ENCODE measurements at regions not wholly inside any gene's neighbourhood (a gene's known extent, or its start where the extent isn't known, plus 50 kb on each side); places are given as distances from the start of the nearest gene placed in this dataset.

DNA sequence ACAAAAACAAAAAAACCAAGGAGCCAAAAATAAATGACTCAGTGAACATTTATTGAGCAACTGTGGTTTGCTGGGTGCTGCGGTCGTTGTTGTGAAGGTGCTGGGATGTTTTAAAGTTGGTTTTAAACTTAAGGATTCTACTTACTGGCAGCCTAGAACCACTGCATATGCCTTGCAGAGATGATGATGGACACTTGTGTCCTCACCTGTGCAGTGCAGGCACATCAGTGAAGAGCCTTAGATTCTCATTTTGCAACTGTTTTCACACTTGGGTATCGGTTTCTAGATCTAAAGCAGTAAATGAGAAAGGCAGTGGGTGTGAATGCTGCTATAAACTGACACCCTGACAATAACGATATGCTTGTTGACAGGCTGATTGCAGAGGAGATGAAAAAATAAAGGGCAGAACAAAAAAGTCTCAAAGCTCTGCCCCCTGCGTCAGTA is 68.8 kb downstream of the UTRN start:
- Mint-ChIP-seq H3K9me3 (no peaks in the 10 kb centered on the region), H3K4me1 (peaks cover 27 to 31% of the 10 kb centered on the region in 2 experiments), H3K27me3 (ENCODE audit: low read depth) (no peaks in the 10 kb centered on the region), H3K4me3 (no peak overlapping the region), H3K27ac (no peak overlapping the region; a peak in 1 of 7 replicates), H3K36me3 (ENCODE audit: insufficient read depth in 1 of 3, low read depth in 3 of 3) (no peaks in the 10 kb centered on the region)
- no peaks in the 10 kb centered on the region for H3K9me3 ChIP-seq (ENCODE audit: control insufficient read depth, low read depth, low read length)
- no peak for TF ChIP-seq CTCF (conservative IDR thresholded peaks at IDR 0.05)
- H4K5ac ChIP-seq (ENCODE audit: insufficient read length, low read depth, low read length): no peak overlapping the region
- no peak overlapping the region for H2BK15ac ChIP-seq (ENCODE audit: low read depth, low read length)
- no peaks in the 10 kb centered on the region for H4K20me1 ChIP-seq (ENCODE audit: control insufficient read depth, insufficient read depth, insufficient read length)
- H4K8ac ChIP-seq (replicated peaks; ENCODE audit: insufficient read length, low read depth, low read length): no peak overlapping the region
- H3T11ph ChIP-seq (ENCODE audit: low read length): no peak overlapping the region
- H2BK12ac ChIP-seq (ENCODE audit: insufficient read length, low read depth, low read length): no peak overlapping the region
- H3K79me1 ChIP-seq (ENCODE audit: insufficient read depth, low read depth, low read length, poor library complexity, severe bottlenecking): no peaks in the 10 kb centered on the region
- no peak overlapping the region for H3K23ac ChIP-seq (ENCODE audit: insufficient read length, low read depth, low read length)
- no peak overlapping the region for H2AK5ac ChIP-seq (ENCODE audit: insufficient read length, low read length)
- DNase-seq: no peak
- H3K79me2 ChIP-seq (ENCODE audit: insufficient read depth, low read length): peaks cover 4% of the 10 kb centered on the region; the same call in 1 of the 2 replicates
- no peak overlapping the region for H3K18ac ChIP-seq (ENCODE audit: insufficient read length, low read depth, low read length)
- no peak overlapping the region for H3K56ac ChIP-seq (ENCODE audit: insufficient read length, low read depth, low read length)
- no peak overlapping the region for H3K27ac ChIP-seq (ENCODE audit: insufficient read length, low read depth, low read length)
- H3K23me2 ChIP-seq (ENCODE audit: insufficient read length, low read depth, low read length, poor library complexity, severe bottlenecking): no peaks in the 10 kb centered on the region
- no peak overlapping the region for H2BK20ac ChIP-seq (ENCODE audit: low read depth, low read length, poor library complexity, severe bottlenecking)
- no peak overlapping the region for H3K4me2 ChIP-seq (ENCODE audit: insufficient read depth, insufficient read length, low read length)
- H3K14ac ChIP-seq (ENCODE audit: insufficient read depth, low read length): no peak overlapping the region
- no peak overlapping the region for H4K91ac ChIP-seq (ENCODE audit: insufficient read length, low read depth, low read length)
- no peak overlapping the region for H2AFZ ChIP-seq (ENCODE audit: low read length)
- H3K4ac ChIP-seq (ENCODE audit: low read depth, low read length): no peak overlapping the region
- H2BK5ac ChIP-seq (ENCODE audit: insufficient read length, low read length): no peak overlapping the region
- H3K9ac ChIP-seq (ENCODE audit: extremely low read depth, insufficient read length, low read length): no peak overlapping the region
- no peak overlapping the region for H2BK120ac ChIP-seq (ENCODE audit: low read depth, low read length, poor library complexity, severe bottlenecking)
- H3K27me3 ChIP-seq (ENCODE audit: insufficient read depth, low read length): no peaks in the 10 kb centered on the region
- peaks cover 9% of the 10 kb centered on the region for H3K4me1 ChIP-seq (ENCODE audit: insufficient read depth, low read length)
- WGBS (ENCODE audit: extremely low coverage, insufficient read length, low lambda C conversion rate): no CpG with 5 or more reads among the region's 5 CpGs

Measured in H9 (cell line).